HCT116 (cell line): ENCODE measurements at regions not wholly inside any gene's neighbourhood (a gene's known extent, or its start where the extent isn't known, plus 50 kb on each side); places are given as distances from the start of the nearest gene placed in this dataset.

ENCODE experiments used
- ATAC-seq: fragments of 200-7000 bp; cut with Tn5 transposase; 2 replicates; pipeline ENCODE4 v1.9.1; 2020; ENCODE audit warnings: mild to moderate bottlenecking, moderate library complexity
- BruUV-seq: library from RNA; stranded (reverse); fragments of 400-500 nt; replicated peaks from 2 replicates; lab custom pipeline; 2021; lab: Mats Ljungman, UMichigan
- CTCF ChIA-PET: fragments of 300-600 bp; sonication (Branson Sonifier 250); formaldehyde crosslinking; loops from one replicate; lab custom pipeline; 2021; ENCODE audit warnings: antibody characterized with exemption; lab: Charles Lee
- POLR2A ChIA-PET: fragments of 300-600, 350-600 bp; sonication (Branson Sonifier 250); formaldehyde crosslinking; loops from one replicate; lab custom pipeline; 2021; ENCODE audit warnings: antibody characterized with exemption; lab: Charles Lee
- RAD21 ChIA-PET, 2 experiments: fragments of 300-600 bp; sonication (Branson Sonifier 250); formaldehyde crosslinking; loops; one replicate each; lab custom pipeline; 2023; ENCODE audit warnings: low total read pairs in 2 of 2; ENCODE audit not compliant: uncharacterized antibody in 2 of 2, unreplicated experiment in 2 of 2, low non-redundant PET in 1 of 2; lab: Charles Lee
- DNase-seq: peaks from one replicate; pipeline ENCODE4 v3.0.0-alpha.2; 2010; ENCODE audit warnings: low read depth, low spot score
- H2AFZ ChIP-seq: fragments of 200-600 bp; shearing (Covaris generic), sonication (generic); 2 replicates; pipeline ENCODE4 v1.6.1; 2017; ENCODE audit warnings: low read depth, mixed run types, mixed read lengths, antibody characterized with exemption, low read length; ENCODE audit not compliant: poor library complexity, severe bottlenecking
- H3K27ac ChIP-seq: 2 replicates; pipeline ENCODE4 v1.5.1; 2012; ENCODE audit warnings: low read depth, low read length
- H3K27me3 ChIP-seq: fragments of 200-600 bp; sonication (generic); 2 replicates; pipeline ENCODE4 v1.6.1; 2016; ENCODE audit warnings: mixed run types, low read length, mixed read lengths; ENCODE audit not compliant: insufficient read depth
- H3K36me3 ChIP-seq, 2 experiments: fragments of 200-500 bp in 1 of 2; fragments of 200-600 bp in 1 of 2; sonication (Bioruptor generic) in 1 of 2; sonication (generic) in 1 of 2; 2 replicates each; pipeline versions ENCODE4 v1.5.1 to v1.6.1; 2014 to 2016; ENCODE audit warnings: low read length in 2 of 2, inconsistent platforms in 1 of 2, mixed read lengths in 1 of 2, mixed run types in 1 of 2; ENCODE audit not compliant: insufficient read depth in 2 of 2, control insufficient read depth in 1 of 2
- H3K4me1 ChIP-seq, 2 experiments: fragments of 200-600 bp in 1 of 2; sonication (generic) in 1 of 2; 2 replicates each; pipeline versions ENCODE4 v1.5.1 to v1.6.1; 2012 to 2017; ENCODE audit warnings: low read length in 2 of 2, inconsistent platforms in 1 of 2, mild to moderate bottlenecking in 1 of 2, mixed read lengths in 1 of 2, mixed run types in 1 of 2, moderate library complexity in 1 of 2; ENCODE audit not compliant: insufficient read depth in 2 of 2, control insufficient read depth in 1 of 2
- H3K4me2 ChIP-seq: fragments of 200-600 bp; sonication (generic); 2 replicates; pipeline ENCODE4 v1.6.1; 2017; ENCODE audit warnings: mixed run types, low read length, mixed read lengths
- H3K4me3 ChIP-seq, 2 experiments: fragments of 200-600 bp in 1 of 2; sonication (generic) in 1 of 2; replicated peaks in 1 of 2; 2 replicates each; pipeline ENCODE4 v1.5.1; 2011 to 2016; ENCODE audit warnings: low read length in 2 of 2, control low read depth in 1 of 2, low read depth in 1 of 2, mild to moderate bottlenecking in 1 of 2, mixed read lengths in 1 of 2, mixed run types in 1 of 2
- H3K79me2 ChIP-seq: fragments of 200-600 bp; sonication (generic); 2 replicates; pipeline ENCODE4 v1.6.1; 2017; ENCODE audit warnings: mild to moderate bottlenecking, mixed run types, low read length, moderate library complexity, mixed read lengths; ENCODE audit not compliant: insufficient read depth
- H3K9ac ChIP-seq: fragments of 200-600 bp; sonication (generic); 2 replicates; pipeline ENCODE4 v1.6.1; 2016; ENCODE audit warnings: low read length, mixed read lengths
- H3K9me2 ChIP-seq: fragments of 200-600 bp; sonication (generic), shearing (Covaris generic); 2 replicates; pipeline ENCODE4 v1.6.1; 2017; ENCODE audit warnings: mixed run types, mild to moderate bottlenecking, moderate library complexity; ENCODE audit not compliant: insufficient read depth
- H3K9me3 ChIP-seq, 2 experiments: fragments of 200-500 bp in 1 of 2; fragments of 200-600 bp in 1 of 2; sonication (Bioruptor generic) in 1 of 2; sonication (generic) in 1 of 2; 2 replicates each; pipeline ENCODE4 v1.6.1; 2014 to 2017; ENCODE audit warnings: low read length in 2 of 2, mixed read lengths in 2 of 2, inconsistent platforms in 1 of 2, low read depth in 1 of 2, mild to moderate bottlenecking in 1 of 2, mixed run types in 1 of 2, moderate library complexity in 1 of 2; ENCODE audit not compliant: control insufficient read depth in 1 of 2, insufficient read depth in 1 of 2
- H4K20me1 ChIP-seq: fragments of 200-600 bp; sonication (generic), shearing (Covaris generic); 2 replicates; pipeline ENCODE4 v1.6.1; 2017; ENCODE audit warnings: mixed run types, mild to moderate bottlenecking, moderate library complexity; ENCODE audit not compliant: insufficient read depth
- CBX3 ChIP-seq: IDR thresholded peaks from 2 replicates; pipeline ENCODE4 v1.6.1; 2012; ENCODE audit warnings: low read depth
- EZH2phosphoT487 ChIP-seq: fragments of 200-600 bp; IDR thresholded peaks from 2 replicates; pipeline ENCODE4 v1.6.1; 2018; ENCODE audit warnings: antibody characterized with exemption, borderline replicate concordance
- JUND ChIP-seq: IDR thresholded peaks from 2 replicates; pipeline ENCODE4 v1.6.1; 2012
- RAD21 ChIP-seq: IDR thresholded peaks from 2 replicates; pipeline ENCODE4 v1.6.1; 2012; ENCODE audit warnings: low read depth, mild to moderate bottlenecking
- SIN3A ChIP-seq: IDR thresholded peaks from 2 replicates; pipeline ENCODE4 v1.6.1; 2012; ENCODE audit warnings: low read depth
- TCF7L2 ChIP-seq: IDR thresholded peaks from 2 replicates; pipeline ENCODE4 v1.7.0; 2011; ENCODE audit warnings: borderline replicate concordance, inconsistent platforms; ENCODE audit not compliant: insufficient read depth, insufficient read length; ENCODE audit errors: extremely low read depth
- ZFX ChIP-seq: fragments of 450-650 bp; IDR thresholded peaks from 2 replicates; pipeline ENCODE4 v1.6.1; 2017
- ZNF274 ChIP-seq: fragments of 200-500 bp; sonication (Bioruptor generic); IDR thresholded peaks from 2 replicates; pipeline ENCODE4 v1.6.1; 2014; ENCODE audit warnings: mild to moderate bottlenecking, low read depth, low read length, inconsistent platforms
- intact Hi-C: fragments of 100-400 bp; cut with micrococcal nuclease; formaldehyde crosslinking; loops from 2 replicates; pipeline ENCODE4 v1.10.0; 2022
- TF ChIP-seq, protein P1 (sequence below): IDR thresholded peaks from 2 replicates; pipeline ENCODE4 v1.6.1; 2012; ENCODE audit warnings: low read depth
- TF ChIP-seq, protein P2 (sequence below): IDR thresholded peaks from 2 replicates; pipeline ENCODE4 v1.6.1; 2012
- TF ChIP-seq, protein P3 (sequence below), 3 experiments: fragments of 200-600 bp in 1 of 3; sonication (generic) in 1 of 3; IDR thresholded peaks in 2 of 3; conservative IDR thresholded peaks in 1 of 3; 2 replicates each; pipeline ENCODE4 v1.5.1; 2012 to 2017; ENCODE audit warnings: low read depth in 2 of 3, low read length in 2 of 3, antibody characterized with exemption in 1 of 3, borderline replicate concordance in 1 of 3, control low read depth in 1 of 3, mild to moderate bottlenecking in 1 of 3, mixed read lengths in 1 of 3, mixed run types in 1 of 3, moderate library complexity in 1 of 3; ENCODE audit not compliant: insufficient read depth in 1 of 3

DNA sequence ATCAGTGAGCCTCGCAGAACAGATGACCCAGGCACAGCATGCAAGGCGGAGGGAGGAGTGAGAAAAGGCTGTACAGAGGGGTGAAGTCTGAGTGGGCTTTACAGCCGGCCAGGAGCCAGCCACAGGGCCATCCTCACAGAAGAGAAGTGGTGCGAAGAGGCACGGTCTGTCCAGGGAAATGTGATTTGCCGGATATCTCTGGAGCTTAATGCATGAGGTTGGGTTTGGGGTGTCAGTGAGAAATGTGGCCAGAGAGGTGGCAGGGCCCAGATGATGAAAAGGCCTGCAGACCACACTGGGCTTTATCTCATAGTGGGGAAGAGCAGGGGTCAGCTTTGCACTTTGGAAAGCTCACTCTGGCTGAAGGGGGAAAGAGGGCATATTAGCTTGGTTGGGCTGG, 255.2 kb downstream of the BUD13 start (continued):
- TF ChIP-seq, protein P1, sequence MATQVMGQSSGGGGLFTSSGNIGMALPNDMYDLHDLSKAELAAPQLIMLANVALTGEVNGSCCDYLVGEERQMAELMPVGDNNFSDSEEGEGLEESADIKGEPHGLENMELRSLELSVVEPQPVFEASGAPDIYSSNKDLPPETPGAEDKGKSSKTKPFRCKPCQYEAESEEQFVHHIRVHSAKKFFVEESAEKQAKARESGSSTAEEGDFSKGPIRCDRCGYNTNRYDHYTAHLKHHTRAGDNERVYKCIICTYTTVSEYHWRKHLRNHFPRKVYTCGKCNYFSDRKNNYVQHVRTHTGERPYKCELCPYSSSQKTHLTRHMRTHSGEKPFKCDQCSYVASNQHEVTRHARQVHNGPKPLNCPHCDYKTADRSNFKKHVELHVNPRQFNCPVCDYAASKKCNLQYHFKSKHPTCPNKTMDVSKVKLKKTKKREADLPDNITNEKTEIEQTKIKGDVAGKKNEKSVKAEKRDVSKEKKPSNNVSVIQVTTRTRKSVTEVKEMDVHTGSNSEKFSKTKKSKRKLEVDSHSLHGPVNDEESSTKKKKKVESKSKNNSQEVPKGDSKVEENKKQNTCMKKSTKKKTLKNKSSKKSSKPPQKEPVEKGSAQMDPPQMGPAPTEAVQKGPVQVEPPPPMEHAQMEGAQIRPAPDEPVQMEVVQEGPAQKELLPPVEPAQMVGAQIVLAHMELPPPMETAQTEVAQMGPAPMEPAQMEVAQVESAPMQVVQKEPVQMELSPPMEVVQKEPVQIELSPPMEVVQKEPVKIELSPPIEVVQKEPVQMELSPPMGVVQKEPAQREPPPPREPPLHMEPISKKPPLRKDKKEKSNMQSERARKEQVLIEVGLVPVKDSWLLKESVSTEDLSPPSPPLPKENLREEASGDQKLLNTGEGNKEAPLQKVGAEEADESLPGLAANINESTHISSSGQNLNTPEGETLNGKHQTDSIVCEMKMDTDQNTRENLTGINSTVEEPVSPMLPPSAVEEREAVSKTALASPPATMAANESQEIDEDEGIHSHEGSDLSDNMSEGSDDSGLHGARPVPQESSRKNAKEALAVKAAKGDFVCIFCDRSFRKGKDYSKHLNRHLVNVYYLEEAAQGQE = no peak
- no peak for TF ChIP-seq RAD21
- TF ChIP-seq ZFX = no peak

DNA sequence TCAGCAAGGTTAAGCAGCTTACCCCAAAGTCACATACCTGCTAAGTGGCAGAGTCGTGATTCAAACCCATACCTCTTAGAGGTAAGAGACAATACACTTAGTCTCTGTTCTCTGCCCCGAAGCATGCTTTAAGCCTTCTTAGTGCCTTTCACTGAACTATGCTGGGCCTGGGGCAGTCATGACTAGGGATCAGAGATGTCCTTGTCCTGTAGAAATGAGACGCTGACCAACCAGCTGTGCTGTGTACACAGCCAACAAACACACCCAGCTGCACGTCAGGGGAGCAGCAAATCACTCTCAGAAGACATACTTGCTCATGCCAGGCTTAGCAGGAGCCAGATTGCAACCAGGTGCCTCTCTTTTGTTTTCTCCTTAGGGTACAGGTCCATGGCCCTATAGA, 255.7 kb downstream of the BUD13 start:
- Histone ChIP-seq H2AFZ (no peak overlapping the region), H3K9me3 (no peaks in the 10 kb centered on the region), H3K27ac (no peak overlapping the region), H3K36me3 (no peaks in the 10 kb centered on the region), H3K4me2 (no peak overlapping the region), H3K79me2 (no peaks in the 10 kb centered on the region), H3K27me3 (peaks cover 36% of the 10 kb centered on the region), H4K20me1 (no peaks in the 10 kb centered on the region), H3K9ac (no peak overlapping the region), H3K4me3 (no peak overlapping the region), H3K9me2 (no peaks in the 10 kb centered on the region), H3K4me1 (no peaks in the 10 kb centered on the region)
- TF ChIP-seq ZNF274 (no peak), SIN3A (no peak), EZH2phosphoT487 (no peak), TCF7L2 (no peak), JUND (no peak), ZFX (no peak), CBX3 (no peak)
- TF ChIP-seq, protein P2, sequence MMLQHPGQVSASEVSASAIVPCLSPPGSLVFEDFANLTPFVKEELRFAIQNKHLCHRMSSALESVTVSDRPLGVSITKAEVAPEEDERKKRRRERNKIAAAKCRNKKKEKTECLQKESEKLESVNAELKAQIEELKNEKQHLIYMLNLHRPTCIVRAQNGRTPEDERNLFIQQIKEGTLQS = no peak
- TF ChIP-seq, protein P3, sequence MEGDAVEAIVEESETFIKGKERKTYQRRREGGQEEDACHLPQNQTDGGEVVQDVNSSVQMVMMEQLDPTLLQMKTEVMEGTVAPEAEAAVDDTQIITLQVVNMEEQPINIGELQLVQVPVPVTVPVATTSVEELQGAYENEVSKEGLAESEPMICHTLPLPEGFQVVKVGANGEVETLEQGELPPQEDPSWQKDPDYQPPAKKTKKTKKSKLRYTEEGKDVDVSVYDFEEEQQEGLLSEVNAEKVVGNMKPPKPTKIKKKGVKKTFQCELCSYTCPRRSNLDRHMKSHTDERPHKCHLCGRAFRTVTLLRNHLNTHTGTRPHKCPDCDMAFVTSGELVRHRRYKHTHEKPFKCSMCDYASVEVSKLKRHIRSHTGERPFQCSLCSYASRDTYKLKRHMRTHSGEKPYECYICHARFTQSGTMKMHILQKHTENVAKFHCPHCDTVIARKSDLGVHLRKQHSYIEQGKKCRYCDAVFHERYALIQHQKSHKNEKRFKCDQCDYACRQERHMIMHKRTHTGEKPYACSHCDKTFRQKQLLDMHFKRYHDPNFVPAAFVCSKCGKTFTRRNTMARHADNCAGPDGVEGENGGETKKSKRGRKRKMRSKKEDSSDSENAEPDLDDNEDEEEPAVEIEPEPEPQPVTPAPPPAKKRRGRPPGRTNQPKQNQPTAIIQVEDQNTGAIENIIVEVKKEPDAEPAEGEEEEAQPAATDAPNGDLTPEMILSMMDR (IDR thresholded peaks at IDR 0.05 in 2 of 3, conservative IDR thresholded peaks at IDR 0.05 in 1 of 3; ENCODE audit: borderline replicate concordance in 1 of 3, insufficient read depth in 1 of 3, low read depth in 2 of 3, low read length in 2 of 3) = no peak
- ATAC-seq (no peak), DNase-seq (no peak)
- POLR2A ChIA-PET = no interaction called here
- intact Hi-C loops = no loop called here
- no TSS peak for BruUV-seq
- CTCF ChIA-PET = interaction anchor here (1.0 kb wide), 1 partner anchor 9 kb away, joined by 4 read pairs; no protein-coding TSS in a partner anchor
- RAD21 ChIA-PET = no interaction called here
